Smooth muscle cell (in vitro differentiated cells): ENCODE measurements at regions not wholly inside any gene's neighbourhood (a gene's known extent, or its start where the extent isn't known, plus 50 kb on each side); places are given as distances from the start of the nearest gene placed in this dataset.
"Not testable (repeated sequence)": the region's sequence is repeated elsewhere in the genome, so short reads cannot be mapped to it uniquely, and the experiment has no call there.

Source experiments
- DNase-seq: peaks from one replicate; lab custom pipeline; 2025; ENCODE audit not compliant: unreplicated experiment; lab: John Stamatoyannopoulos, UW
- H2AFZ ChIP-seq: fragments of 200-600 bp; sonication (generic); 2 replicates; pipeline ENCODE4 v1.6.0; 2016; ENCODE audit warnings: antibody characterized with exemption, low read depth, mild to moderate bottlenecking
- H3F3A ChIP-seq: fragments of 200-600 bp; sonication (generic); 2 replicates; pipeline ENCODE4 v1.6.0; 2017; ENCODE audit warnings: antibody characterized with exemption, low read depth
- H3K27ac ChIP-seq: fragments of 200-600 bp; sonication (generic); 2 replicates; pipeline ENCODE4 v1.5.1; 2016; ENCODE audit warnings: low read depth, mild to moderate bottlenecking
- H3K27me3 ChIP-seq: fragments of 200-600 bp; sonication (generic); 2 replicates; pipeline ENCODE4 v1.6.1; 2016; ENCODE audit warnings: low read depth, mild to moderate bottlenecking
- H3K36me3 ChIP-seq: fragments of 200-600 bp; sonication (generic); 2 replicates; pipeline ENCODE4 v1.5.1; 2016; ENCODE audit warnings: low read depth
- H3K4me1 ChIP-seq: fragments of 200-600 bp; sonication (generic); 2 replicates; pipeline ENCODE4 v1.5.1; 2016; ENCODE audit warnings: low read depth
- H3K4me2 ChIP-seq: fragments of 200-600 bp; sonication (generic); 2 replicates; pipeline ENCODE4 v1.6.0; 2016; ENCODE audit warnings: mild to moderate bottlenecking
- H3K4me3 ChIP-seq: fragments of 200-600 bp; sonication (generic); 2 replicates; pipeline ENCODE4 v1.5.1; 2016; ENCODE audit warnings: mild to moderate bottlenecking
- H3K79me2 ChIP-seq: fragments of 200-600 bp; sonication (generic); 2 replicates; pipeline ENCODE4 v1.6.0; 2016; ENCODE audit warnings: low read depth, mild to moderate bottlenecking
- H3K9ac ChIP-seq: fragments of 200-600 bp; sonication (generic); 2 replicates; pipeline ENCODE4 v1.6.0; 2016; ENCODE audit warnings: low read depth
- H3K9me3 ChIP-seq: fragments of 200-600 bp; sonication (generic); replicated peaks from 2 replicates; pipeline ENCODE4 v1.5.1; 2016; ENCODE audit warnings: low read depth
- H4K20me1 ChIP-seq: fragments of 200-600 bp; sonication (generic); 2 replicates; pipeline ENCODE4 v1.6.0; 2016; ENCODE audit warnings: low read depth
- WGBS: methylation state at CpG from one replicate; pipeline ENCODE4 v1.1.7; 2016; ENCODE audit warnings: low lambda C conversion rate; 5-methylcytosine and 5-hydroxymethylcytosine counted together
- TF ChIP-seq, protein P1 (sequence below): fragments of 200-600 bp; sonication (generic); IDR thresholded peaks from 2 replicates; pipeline ENCODE4 v1.5.1; 2017; ENCODE audit warnings: borderline replicate concordance, mild to moderate bottlenecking, antibody characterized with exemption; ENCODE audit not compliant: insufficient read depth, poor library complexity, severe bottlenecking

DNA sequence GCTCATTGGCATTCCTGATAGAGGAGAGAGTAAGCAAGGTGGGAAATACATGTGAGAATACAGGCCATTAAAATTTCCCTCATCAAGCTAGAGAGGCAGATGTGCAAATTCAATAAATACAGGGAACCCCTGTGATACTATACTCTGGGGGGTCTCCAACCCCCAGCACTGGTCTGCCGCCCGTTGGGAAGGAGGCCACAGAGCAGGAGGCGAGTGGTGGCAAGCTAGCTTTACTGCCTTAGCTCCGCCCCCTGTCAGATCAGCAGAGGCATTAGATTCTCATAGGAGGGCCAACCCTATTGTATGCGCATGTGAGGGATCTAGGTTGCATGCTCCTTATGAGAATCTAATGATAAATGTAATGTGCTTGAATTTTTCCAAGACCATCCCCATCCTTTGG is 97.1 kb upstream of the PLSCR5 start:
- H3K9me3 ChIP-seq, result no peaks in the 10 kb centered on the region
- no peak overlapping the region for H3K4me3 ChIP-seq
- no peaks in the 10 kb centered on the region for H3K79me2 ChIP-seq
- no peaks in the 10 kb centered on the region for H3F3A ChIP-seq
- H3K4me2 ChIP-seq, result no peak overlapping the region
- H2AFZ ChIP-seq, result no peak overlapping the region
- no peaks in the 10 kb centered on the region for H3K4me1 ChIP-seq
- H3K27me3 ChIP-seq, result no peaks in the 10 kb centered on the region
- no peaks in the 10 kb centered on the region for H4K20me1 ChIP-seq
- H3K36me3 ChIP-seq, result no peaks in the 10 kb centered on the region
- no peak overlapping the region for H3K27ac ChIP-seq
- no peak for DNase-seq
- TF ChIP-seq, protein P1, sequence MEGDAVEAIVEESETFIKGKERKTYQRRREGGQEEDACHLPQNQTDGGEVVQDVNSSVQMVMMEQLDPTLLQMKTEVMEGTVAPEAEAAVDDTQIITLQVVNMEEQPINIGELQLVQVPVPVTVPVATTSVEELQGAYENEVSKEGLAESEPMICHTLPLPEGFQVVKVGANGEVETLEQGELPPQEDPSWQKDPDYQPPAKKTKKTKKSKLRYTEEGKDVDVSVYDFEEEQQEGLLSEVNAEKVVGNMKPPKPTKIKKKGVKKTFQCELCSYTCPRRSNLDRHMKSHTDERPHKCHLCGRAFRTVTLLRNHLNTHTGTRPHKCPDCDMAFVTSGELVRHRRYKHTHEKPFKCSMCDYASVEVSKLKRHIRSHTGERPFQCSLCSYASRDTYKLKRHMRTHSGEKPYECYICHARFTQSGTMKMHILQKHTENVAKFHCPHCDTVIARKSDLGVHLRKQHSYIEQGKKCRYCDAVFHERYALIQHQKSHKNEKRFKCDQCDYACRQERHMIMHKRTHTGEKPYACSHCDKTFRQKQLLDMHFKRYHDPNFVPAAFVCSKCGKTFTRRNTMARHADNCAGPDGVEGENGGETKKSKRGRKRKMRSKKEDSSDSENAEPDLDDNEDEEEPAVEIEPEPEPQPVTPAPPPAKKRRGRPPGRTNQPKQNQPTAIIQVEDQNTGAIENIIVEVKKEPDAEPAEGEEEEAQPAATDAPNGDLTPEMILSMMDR, result no peak
- H3K9ac ChIP-seq, result no peak overlapping the region
- WGBS, result 95% methylated on average over 5 of the region's 5 CpGs

- H3K36me3 ChIP-seq, result no peaks in the 10 kb centered on the region
- no peaks in the 10 kb centered on the region for H3F3A ChIP-seq
- no peak overlapping the region for H3K4me3 ChIP-seq
- H3K27ac ChIP-seq, result no peak overlapping the region
- no peak overlapping the region for H2AFZ ChIP-seq
- no peaks in the 10 kb centered on the region for H3K4me1 ChIP-seq
- H4K20me1 ChIP-seq, result no peaks in the 10 kb centered on the region
- H3K27me3 ChIP-seq, result no peaks in the 10 kb centered on the region
- no peak overlapping the region for H3K4me2 ChIP-seq
- WGBS, result 86% methylated on average over 3 of the region's 3 CpGs
- H3K9me3 ChIP-seq, result no peaks in the 10 kb centered on the region
- TF ChIP-seq, protein P1, result no peak
- no peaks in the 10 kb centered on the region for H3K79me2 ChIP-seq
- no peak for DNase-seq
- no peak overlapping the region for H3K9ac ChIP-seq
Measured at GRCh38 chr3:146701246-146701645, 96.1 kb upstream of the PLSCR5 start.

GRCh38 chr3:146700025-146700424 is 94.9 kb upstream of the PLSCR5 start:
- H3K79me2 ChIP-seq, H3K4me2 ChIP-seq, H3K9ac ChIP-seq, H3K27ac ChIP-seq, H3K9me3 ChIP-seq, H3K36me3 ChIP-seq, H3F3A ChIP-seq, H2AFZ ChIP-seq, DNase-seq, H3K4me3 ChIP-seq, H3K4me1 ChIP-seq, H3K27me3 ChIP-seq, H4K20me1 ChIP-seq: not testable (repeated sequence)

DNA sequence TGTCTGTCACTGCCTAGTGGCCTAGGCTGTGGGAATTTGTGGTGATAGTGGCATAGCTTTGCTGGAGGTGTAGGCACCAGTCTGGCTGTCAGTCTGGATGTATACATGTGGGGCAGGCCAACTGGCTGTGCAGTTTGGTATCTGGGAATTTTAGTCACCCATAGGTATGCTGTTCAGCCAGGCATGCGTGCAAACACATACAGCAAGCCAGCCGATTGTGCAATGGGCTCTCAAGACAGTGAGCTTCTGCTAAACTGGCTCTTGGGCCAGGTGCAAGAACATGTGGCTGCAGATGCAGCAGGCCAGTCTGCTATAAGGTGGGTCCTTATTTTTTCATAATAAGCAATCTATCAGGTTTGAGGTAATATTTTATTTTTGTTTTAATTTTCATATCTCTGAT is 87.1 kb upstream of the PLSCR5 start:
- no peaks in the 10 kb centered on the region for H3K79me2 ChIP-seq
- no peak overlapping the region for H3K9ac ChIP-seq
- 88% methylated on average over 2 of the region's 2 CpGs for WGBS
- TF ChIP-seq, protein P1, result no peak
- no peak overlapping the region for H3K27ac ChIP-seq
- H3K9me3 ChIP-seq, result no peaks in the 10 kb centered on the region
- no peak overlapping the region for H2AFZ ChIP-seq
- no peaks in the 10 kb centered on the region for H3K4me1 ChIP-seq
- H3F3A ChIP-seq, result no peaks in the 10 kb centered on the region
- no peaks in the 10 kb centered on the region for H3K36me3 ChIP-seq
- H3K4me2 ChIP-seq, result no peak overlapping the region
- no peaks in the 10 kb centered on the region for H3K27me3 ChIP-seq
- no peaks in the 10 kb centered on the region for H4K20me1 ChIP-seq
- H3K4me3 ChIP-seq, result no peak overlapping the region
- no peak for DNase-seq
